Astrocyte (in vitro differentiated cells and primary cell): ENCODE measurements at regions not wholly inside any gene's neighbourhood (a gene's known extent, or its start where the extent isn't known, plus 50 kb on each side); places are given as distances from the start of the nearest gene placed in this dataset.

ENCODE experiments used
- EZH2 ChIP-seq: IDR thresholded peaks from 2 replicates; pipeline ENCODE4 v1.6.1; 2012; ENCODE audit warnings: mild to moderate bottlenecking, low read length, inconsistent platforms; ENCODE audit not compliant: insufficient read depth
- TF ChIP-seq, protein P1 (sequence below): IDR thresholded peaks from 2 replicates; pipeline ENCODE4 v1.5.1; 2011; ENCODE audit warnings: low read depth, mild to moderate bottlenecking, inconsistent platforms, low read length, moderate library complexity; ENCODE audit not compliant: insufficient read depth

- TF ChIP-seq, protein P1, sequence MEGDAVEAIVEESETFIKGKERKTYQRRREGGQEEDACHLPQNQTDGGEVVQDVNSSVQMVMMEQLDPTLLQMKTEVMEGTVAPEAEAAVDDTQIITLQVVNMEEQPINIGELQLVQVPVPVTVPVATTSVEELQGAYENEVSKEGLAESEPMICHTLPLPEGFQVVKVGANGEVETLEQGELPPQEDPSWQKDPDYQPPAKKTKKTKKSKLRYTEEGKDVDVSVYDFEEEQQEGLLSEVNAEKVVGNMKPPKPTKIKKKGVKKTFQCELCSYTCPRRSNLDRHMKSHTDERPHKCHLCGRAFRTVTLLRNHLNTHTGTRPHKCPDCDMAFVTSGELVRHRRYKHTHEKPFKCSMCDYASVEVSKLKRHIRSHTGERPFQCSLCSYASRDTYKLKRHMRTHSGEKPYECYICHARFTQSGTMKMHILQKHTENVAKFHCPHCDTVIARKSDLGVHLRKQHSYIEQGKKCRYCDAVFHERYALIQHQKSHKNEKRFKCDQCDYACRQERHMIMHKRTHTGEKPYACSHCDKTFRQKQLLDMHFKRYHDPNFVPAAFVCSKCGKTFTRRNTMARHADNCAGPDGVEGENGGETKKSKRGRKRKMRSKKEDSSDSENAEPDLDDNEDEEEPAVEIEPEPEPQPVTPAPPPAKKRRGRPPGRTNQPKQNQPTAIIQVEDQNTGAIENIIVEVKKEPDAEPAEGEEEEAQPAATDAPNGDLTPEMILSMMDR = no peak
- no peak for TF ChIP-seq EZH2
Measured at GRCh38 chr1:11407301-11407994, 71.5 kb upstream of the DISP3 start.
